ENCODE measurements at regions not wholly inside any gene's neighbourhood (a gene's known extent, or its start where the extent isn't known, plus 50 kb on each side); places are given as distances from the start of the nearest gene placed in this dataset.
A peak's percentile ranks its signal among the peaks of the same experiment; 100 is the strongest.

GRCh38 chr2:862731-863466 lies 87.8 kb upstream of the SNTG2 start:
- Mint-ChIP-seq H3K9me3 (no peaks in the 10 kb centered on the region), H3K4me1 (ENCODE audit: low read depth) (no peaks in the 10 kb centered on the region), H3K27ac (no peak overlapping the region), H3K27me3 (ENCODE audit: low read depth) (no peaks in the 10 kb centered on the region), H3K36me3 (ENCODE audit: low read depth) (no peaks in the 10 kb centered on the region), H3K4me3 (ENCODE audit: low read depth) (no peak overlapping the region)
- DNase-seq (ENCODE audit: low spot score): no peak
- intact Hi-C loops (cut with micrococcal nuclease): no loop called here

DNA sequence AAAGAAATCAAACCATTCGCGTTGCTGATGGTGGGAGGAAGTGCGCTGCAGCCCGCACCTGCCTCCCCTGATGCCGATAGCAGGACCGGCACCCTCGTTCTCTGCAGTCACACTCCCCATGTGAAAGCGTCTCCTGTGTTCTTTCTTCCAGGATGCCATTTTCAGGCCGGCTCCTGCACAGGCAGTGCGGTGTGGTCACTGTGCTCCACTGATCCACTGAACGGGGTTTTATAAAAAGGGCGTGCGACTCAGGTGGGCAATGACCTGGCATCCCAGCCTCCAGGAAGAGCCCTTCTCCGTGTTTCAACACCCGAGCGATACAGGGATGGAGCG lies 88.3 kb upstream of the SNTG2 start:
- H3K4me1 Mint-ChIP-seq (ENCODE audit: low read depth): no peaks in the 10 kb centered on the region
- intact Hi-C loops (cut with micrococcal nuclease): no loop called here
- H3K4me3 Mint-ChIP-seq (ENCODE audit: low read depth): no peak overlapping the region
- no peaks in the 10 kb centered on the region for H3K27me3 Mint-ChIP-seq (ENCODE audit: low read depth)
- H3K27ac Mint-ChIP-seq: no peak overlapping the region
- DNase-seq (ENCODE audit: low spot score): no peak
- no peaks in the 10 kb centered on the region for H3K9me3 Mint-ChIP-seq
- no peaks in the 10 kb centered on the region for H3K36me3 Mint-ChIP-seq (ENCODE audit: low read depth)

DNA sequence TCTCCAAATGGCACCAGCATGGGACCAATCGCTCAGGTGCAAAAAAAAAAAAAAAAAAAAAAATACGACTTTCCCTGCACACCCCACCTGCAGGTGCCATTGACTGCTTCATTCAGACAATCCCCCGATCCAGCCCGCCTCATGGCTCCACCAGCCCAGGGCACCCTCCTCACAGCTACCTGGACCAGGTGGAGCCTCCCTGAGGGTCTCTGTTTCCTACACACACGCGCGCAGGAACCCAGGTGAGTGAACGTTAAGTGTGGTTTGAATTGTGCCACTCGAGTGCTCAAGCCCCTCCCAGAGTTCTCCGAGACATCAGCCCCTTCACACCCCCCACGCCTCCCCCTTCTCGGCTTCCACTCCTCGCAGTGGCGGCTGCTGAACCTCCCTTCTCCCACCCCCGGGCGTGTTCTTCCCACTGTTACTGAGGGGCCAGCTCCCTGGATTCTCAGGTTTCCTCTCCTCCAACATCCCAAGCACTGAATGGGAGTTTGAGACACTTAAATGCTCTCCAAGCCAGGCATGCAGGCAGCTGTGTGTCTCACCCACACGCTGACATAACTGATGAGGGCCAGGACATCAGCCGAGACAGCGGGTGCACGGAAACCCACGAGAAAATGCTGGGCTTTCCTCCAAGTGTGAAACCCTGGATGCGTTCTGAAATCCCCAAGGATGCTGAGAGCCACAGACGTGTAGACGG lies 88.8 kb upstream of the SNTG2 start:
- no peak overlapping the region for H3K4me3 Mint-ChIP-seq (ENCODE audit: low read depth)
- no peak overlapping the region for H3K27ac Mint-ChIP-seq
- H3K36me3 Mint-ChIP-seq (ENCODE audit: low read depth): no peaks in the 10 kb centered on the region
- DNase-seq (ENCODE audit: low spot score): no peak
- intact Hi-C loops (cut with micrococcal nuclease): no loop called here
- no peaks in the 10 kb centered on the region for H3K9me3 Mint-ChIP-seq
- no peaks in the 10 kb centered on the region for H3K4me1 Mint-ChIP-seq (ENCODE audit: low read depth)
- H3K27me3 Mint-ChIP-seq (ENCODE audit: low read depth): no peaks in the 10 kb centered on the region

GRCh38 chr2:860259-860855 lies 90.3 kb upstream of the SNTG2 start:
- Mint-ChIP-seq H3K36me3 (ENCODE audit: low read depth) (no peaks in the 10 kb centered on the region), H3K4me1 (ENCODE audit: low read depth) (peaks cover 6% of the 10 kb centered on the region), H3K27ac (no peak overlapping the region), H3K9me3 (no peaks in the 10 kb centered on the region), H3K27me3 (ENCODE audit: low read depth) (no peaks in the 10 kb centered on the region), H3K4me3 (ENCODE audit: low read depth) (no peak overlapping the region)
- intact Hi-C loops (cut with micrococcal nuclease): no loop called here
- DNase-seq (ENCODE audit: low spot score): no peak

DNA sequence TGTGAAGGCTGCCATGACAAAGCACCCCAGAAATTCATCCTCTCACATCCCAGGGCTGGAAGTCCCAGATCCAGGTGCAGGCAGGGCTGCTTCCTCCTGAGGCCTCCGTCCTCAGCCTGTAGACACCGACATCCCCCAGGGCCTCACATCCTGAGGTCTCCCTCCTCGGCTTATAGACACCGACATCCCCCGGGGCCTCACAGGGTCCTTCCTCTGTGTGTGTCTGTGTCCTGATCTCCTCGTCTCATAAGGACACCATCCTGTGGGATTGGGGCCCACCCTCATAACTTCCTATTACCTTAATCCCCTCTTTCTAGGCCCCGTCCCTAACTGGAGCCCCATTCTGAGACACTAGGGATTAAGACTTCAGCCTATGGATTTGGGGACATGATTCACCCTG lies 92.0 kb upstream of the SNTG2 start:
- DNase-seq (ENCODE audit: low spot score): no peak
- H3K36me3 Mint-ChIP-seq (ENCODE audit: low read depth): no peaks in the 10 kb centered on the region
- H3K9me3 Mint-ChIP-seq: peaks cover 11% of the 10 kb centered on the region
- H3K4me1 Mint-ChIP-seq (ENCODE audit: low read depth): peaks cover 18% of the 10 kb centered on the region
- H3K27ac Mint-ChIP-seq: no peak overlapping the region
- intact Hi-C loops (cut with micrococcal nuclease): loop anchor here (10.0 kb wide), 1 partner anchor 686 kb away; no protein-coding TSS in a partner anchor
- no peaks in the 10 kb centered on the region for H3K27me3 Mint-ChIP-seq (ENCODE audit: low read depth)
- no peak overlapping the region for H3K4me3 Mint-ChIP-seq (ENCODE audit: low read depth)

- Mint-ChIP-seq H3K27me3 (ENCODE audit: low read depth) (no peaks in the 10 kb centered on the region), H3K4me1 (ENCODE audit: low read depth) (peaks cover 18% of the 10 kb centered on the region), H3K36me3 (ENCODE audit: low read depth) (no peaks in the 10 kb centered on the region), H3K9me3 (peaks cover 11% of the 10 kb centered on the region), H3K4me3 (ENCODE audit: low read depth) (no peak overlapping the region), H3K27ac (no peak overlapping the region)
- intact Hi-C loops (cut with micrococcal nuclease): loop anchor here (10.0 kb wide), 1 partner anchor 687 kb away; no protein-coding TSS in a partner anchor
- no peak for DNase-seq (ENCODE audit: low spot score)
These were observed 92.7 kb upstream of the SNTG2 start for GRCh38 chr2:857937-858336.

DNA sequence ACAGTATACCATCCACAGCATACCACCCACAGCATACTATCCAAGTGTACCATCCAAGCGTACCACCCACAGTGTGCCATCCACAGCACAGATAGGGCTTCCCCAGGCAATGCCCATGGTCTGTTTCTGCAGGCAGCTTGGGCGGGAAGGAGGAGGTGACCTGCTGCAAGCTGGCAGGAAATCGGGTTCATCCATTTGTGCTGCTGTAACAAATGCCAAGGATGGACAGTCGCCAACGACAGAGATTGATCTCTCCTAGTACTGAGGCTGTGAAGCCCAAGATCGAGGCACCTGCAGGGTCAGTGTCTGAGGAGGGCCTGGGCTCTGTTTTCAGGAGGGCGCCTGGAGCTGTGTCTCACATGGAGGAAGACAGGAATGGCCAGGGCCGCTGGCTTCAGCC lies 93.6 kb upstream of the SNTG2 start:
- no peak for DNase-seq (ENCODE audit: low spot score)
- intact Hi-C loops (cut with micrococcal nuclease): loop anchor here (10.0 kb wide), 1 partner anchor 688 kb away; no protein-coding TSS in a partner anchor
- Mint-ChIP-seq H3K36me3 (ENCODE audit: low read depth) (no peaks in the 10 kb centered on the region), H3K27me3 (ENCODE audit: low read depth) (no peaks in the 10 kb centered on the region), H3K27ac (no peak overlapping the region), H3K4me3 (ENCODE audit: low read depth) (no peak overlapping the region), H3K9me3 (peaks cover 11% of the 10 kb centered on the region), H3K4me1 (ENCODE audit: low read depth) (peaks cover 18% of the 10 kb centered on the region)

DNA sequence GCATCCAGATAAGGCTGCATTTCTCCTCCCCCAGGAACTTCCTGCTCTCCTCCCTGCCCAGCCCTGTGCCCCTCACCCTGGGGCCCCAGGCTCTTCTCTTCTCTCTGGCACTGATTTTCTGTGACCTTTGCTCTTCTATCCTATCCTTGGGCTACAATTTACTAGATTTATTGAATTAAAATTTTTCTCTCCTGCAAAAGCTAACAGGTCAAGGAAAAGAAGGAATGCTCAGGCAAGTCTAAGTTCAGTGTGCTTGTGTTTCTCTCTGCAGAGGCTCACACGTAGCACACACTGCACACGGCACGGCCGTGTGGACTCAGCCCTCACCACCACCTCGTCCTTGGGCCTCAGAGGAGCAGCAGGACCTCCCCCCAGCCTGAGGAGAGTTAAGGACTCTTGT lies 94.2 kb upstream of the SNTG2 start:
- Mint-ChIP-seq H3K27ac (no peak overlapping the region), H3K36me3 (ENCODE audit: low read depth) (no peaks in the 10 kb centered on the region), H3K4me1 (ENCODE audit: low read depth) (peaks cover 18% of the 10 kb centered on the region), H3K4me3 (ENCODE audit: low read depth) (no peak overlapping the region), H3K9me3 (peaks cover 11% of the 10 kb centered on the region), H3K27me3 (ENCODE audit: low read depth) (no peaks in the 10 kb centered on the region)
- intact Hi-C loops (cut with micrococcal nuclease): loop anchor here (10.0 kb wide), 1 partner anchor 688 kb away; no protein-coding TSS in a partner anchor
- DNase-seq (ENCODE audit: low spot score): no peak

DNA sequence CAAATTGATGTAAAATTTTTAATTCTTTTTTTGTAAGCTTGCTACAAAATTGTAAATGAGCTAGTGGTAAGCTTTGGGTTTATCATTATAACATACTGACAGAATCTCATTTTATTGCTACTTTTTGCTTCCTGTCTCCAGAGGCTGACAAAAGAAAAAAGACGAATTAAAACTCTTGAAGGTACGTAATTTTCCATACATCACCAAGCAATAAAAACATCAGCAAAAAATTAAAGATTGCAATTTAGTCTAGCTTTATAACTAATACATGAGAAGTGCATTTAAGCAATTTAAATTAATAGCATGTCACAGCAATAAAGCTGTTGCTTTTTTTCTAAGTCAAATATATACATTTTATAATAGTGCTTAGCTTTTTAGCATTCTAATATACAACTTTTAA lies 94.6 kb upstream of the SNTG2 start:
- peaks cover 18% of the 10 kb centered on the region for H3K4me1 Mint-ChIP-seq (ENCODE audit: low read depth)
- peaks cover 11% of the 10 kb centered on the region for H3K9me3 Mint-ChIP-seq
- H3K4me3 Mint-ChIP-seq (ENCODE audit: low read depth): no peak overlapping the region
- intact Hi-C loops (cut with micrococcal nuclease): loop anchor here (10.0 kb wide), 1 partner anchor 689 kb away; no protein-coding TSS in a partner anchor
- no peaks in the 10 kb centered on the region for H3K36me3 Mint-ChIP-seq (ENCODE audit: low read depth)
- H3K27ac Mint-ChIP-seq: no peak overlapping the region
- no peaks in the 10 kb centered on the region for H3K27me3 Mint-ChIP-seq (ENCODE audit: low read depth)
- DNase-seq (ENCODE audit: low spot score): no peak

DNA sequence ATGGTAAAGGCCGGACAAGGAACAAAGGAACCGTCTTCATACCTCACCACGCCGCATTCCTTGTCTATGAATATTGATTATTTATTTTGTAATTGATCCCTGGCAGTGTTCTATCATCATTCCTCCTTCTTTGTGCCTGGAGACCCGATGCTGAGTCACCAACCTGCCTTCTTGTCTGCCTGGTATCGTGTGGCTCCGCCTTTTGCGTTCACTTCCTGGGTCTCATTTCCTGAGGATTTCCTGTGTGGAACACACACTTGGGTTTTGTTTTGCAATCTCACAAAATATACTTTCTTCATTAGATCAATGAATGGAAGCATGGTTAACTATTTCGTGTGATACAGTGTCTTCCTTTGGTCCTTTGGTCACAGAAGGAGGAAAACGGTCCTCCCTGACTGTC lies 95.5 kb upstream of the SNTG2 start:
- Mint-ChIP-seq H3K27ac (no peak overlapping the region), H3K4me3 (ENCODE audit: low read depth) (peak overlapping the region; percentile 17), H3K27me3 (ENCODE audit: low read depth) (no peaks in the 10 kb centered on the region), H3K9me3 (peaks cover 11% of the 10 kb centered on the region), H3K4me1 (ENCODE audit: low read depth) (peaks cover 18% of the 10 kb centered on the region), H3K36me3 (ENCODE audit: low read depth) (no peaks in the 10 kb centered on the region)
- no peak for DNase-seq (ENCODE audit: low spot score)
- intact Hi-C loops (cut with micrococcal nuclease): loop anchor here (10.0 kb wide), 1 partner anchor 690 kb away; no protein-coding TSS in a partner anchor

DNA sequence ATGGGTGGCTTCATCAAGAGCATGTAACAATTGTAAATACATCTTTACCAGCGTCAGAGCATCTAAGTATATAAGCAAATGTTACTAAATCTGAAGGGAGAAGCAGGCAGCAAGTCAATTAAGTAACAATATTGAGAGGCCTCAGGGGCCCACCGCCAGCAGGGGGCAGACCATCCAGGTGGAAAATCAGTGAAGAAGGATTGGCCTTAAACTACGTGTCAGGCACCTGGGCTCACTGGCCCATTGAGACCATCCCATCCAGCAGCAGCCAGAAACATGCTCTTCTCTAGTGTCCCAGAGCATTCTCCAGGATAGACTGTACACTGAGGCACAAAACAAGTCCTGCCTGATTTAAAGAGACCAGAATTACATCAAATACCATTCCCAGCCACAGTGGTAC lies 96.2 kb upstream of the SNTG2 start:
- intact Hi-C loops (cut with micrococcal nuclease): loop anchor here (10.0 kb wide), 1 partner anchor 690 kb away; no protein-coding TSS in a partner anchor

DNA sequence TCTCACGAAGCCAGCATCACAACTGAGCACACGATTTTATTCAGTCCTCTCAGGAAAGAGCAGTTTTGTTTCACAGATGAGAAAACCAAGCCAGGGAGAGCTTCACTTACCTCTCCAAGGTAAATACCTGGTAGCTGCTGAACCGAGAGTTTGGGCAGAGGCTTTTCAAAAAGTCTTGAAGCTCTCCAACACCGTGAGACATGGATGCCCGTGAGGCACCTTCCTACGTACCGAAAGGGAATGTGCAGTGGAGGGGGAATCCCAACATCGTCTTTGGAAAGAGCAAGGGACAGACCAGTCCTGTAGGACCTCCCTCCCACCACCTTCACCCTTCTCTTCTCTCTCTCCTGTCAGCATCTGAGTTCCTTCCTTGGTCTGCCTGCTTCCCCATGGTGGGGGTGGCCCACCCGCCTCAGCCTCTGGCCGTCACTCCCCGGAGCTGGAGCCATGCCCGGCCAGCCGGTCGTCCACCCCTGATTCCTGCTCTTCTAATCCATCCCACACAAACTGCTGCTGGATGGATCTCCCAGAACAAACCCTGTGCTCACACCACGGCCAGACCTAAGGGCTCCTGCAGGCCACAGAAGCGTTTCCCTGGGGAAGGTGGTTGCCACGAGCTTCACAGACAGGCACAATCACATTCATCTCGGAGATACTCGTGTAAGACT lies 97.3 kb upstream of the SNTG2 start:
- no peak overlapping the region for H3K27ac Mint-ChIP-seq
- intact Hi-C loops (cut with micrococcal nuclease): loop anchor here (10.0 kb wide), 1 partner anchor 691 kb away; no protein-coding TSS in a partner anchor
- DNase-seq (ENCODE audit: low spot score): no peak
- no peaks in the 10 kb centered on the region for H3K36me3 Mint-ChIP-seq (ENCODE audit: low read depth)
- no peak overlapping the region for H3K4me3 Mint-ChIP-seq (ENCODE audit: low read depth)
- peaks cover 11% of the 10 kb centered on the region for H3K9me3 Mint-ChIP-seq
- no peaks in the 10 kb centered on the region for H3K27me3 Mint-ChIP-seq (ENCODE audit: low read depth)
- peaks cover 18% of the 10 kb centered on the region for H3K4me1 Mint-ChIP-seq (ENCODE audit: low read depth)

More for the DNA sequence above, 96.2 kb upstream of the SNTG2 start:
- Mint-ChIP-seq H3K27ac (no peak overlapping the region), H3K4me1 (ENCODE audit: low read depth) (peaks cover 18% of the 10 kb centered on the region), H3K9me3 (peaks cover 11% of the 10 kb centered on the region), H3K27me3 (ENCODE audit: low read depth) (no peaks in the 10 kb centered on the region), H3K36me3 (ENCODE audit: low read depth) (no peaks in the 10 kb centered on the region), H3K4me3 (ENCODE audit: low read depth) (no peak overlapping the region)
- DNase-seq (ENCODE audit: low spot score): peak; percentile 15
